ENCODE measurements at regions not wholly inside any gene's neighbourhood (a gene's known extent, or its start where the extent isn't known, plus 50 kb on each side); places are given as distances from the start of the nearest gene placed in this dataset.

DNA sequence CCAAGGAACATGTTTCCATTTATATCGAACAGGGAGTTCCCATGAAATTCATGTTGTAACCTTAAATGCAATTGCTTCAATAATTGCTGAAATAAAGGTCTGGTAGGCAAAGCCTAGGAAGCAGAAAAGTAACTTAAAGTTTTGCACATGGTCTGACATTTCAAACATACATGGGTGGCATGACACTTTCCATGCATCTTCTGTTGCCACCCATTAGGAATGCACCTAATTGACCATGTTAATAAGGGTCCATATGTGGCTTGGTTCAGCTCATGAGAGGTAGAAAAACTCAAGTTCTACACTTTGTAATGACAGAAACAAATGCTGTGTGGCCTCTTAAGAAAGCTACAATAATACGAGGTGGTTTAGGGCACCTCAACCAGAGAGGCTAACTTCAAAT, 72.0 kb upstream of the GORAB start:
- TF ChIP-seq, protein P1, sequence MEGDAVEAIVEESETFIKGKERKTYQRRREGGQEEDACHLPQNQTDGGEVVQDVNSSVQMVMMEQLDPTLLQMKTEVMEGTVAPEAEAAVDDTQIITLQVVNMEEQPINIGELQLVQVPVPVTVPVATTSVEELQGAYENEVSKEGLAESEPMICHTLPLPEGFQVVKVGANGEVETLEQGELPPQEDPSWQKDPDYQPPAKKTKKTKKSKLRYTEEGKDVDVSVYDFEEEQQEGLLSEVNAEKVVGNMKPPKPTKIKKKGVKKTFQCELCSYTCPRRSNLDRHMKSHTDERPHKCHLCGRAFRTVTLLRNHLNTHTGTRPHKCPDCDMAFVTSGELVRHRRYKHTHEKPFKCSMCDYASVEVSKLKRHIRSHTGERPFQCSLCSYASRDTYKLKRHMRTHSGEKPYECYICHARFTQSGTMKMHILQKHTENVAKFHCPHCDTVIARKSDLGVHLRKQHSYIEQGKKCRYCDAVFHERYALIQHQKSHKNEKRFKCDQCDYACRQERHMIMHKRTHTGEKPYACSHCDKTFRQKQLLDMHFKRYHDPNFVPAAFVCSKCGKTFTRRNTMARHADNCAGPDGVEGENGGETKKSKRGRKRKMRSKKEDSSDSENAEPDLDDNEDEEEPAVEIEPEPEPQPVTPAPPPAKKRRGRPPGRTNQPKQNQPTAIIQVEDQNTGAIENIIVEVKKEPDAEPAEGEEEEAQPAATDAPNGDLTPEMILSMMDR (IDR thresholded peaks at IDR 0.05): no peak
- TF ChIP-seq POLR2AphosphoS5 (IDR thresholded peaks at IDR 0.05): no peak
- no peak for TF ChIP-seq EP300 (IDR thresholded peaks at IDR 0.05)
- no peak for TF ChIP-seq POLR2A (IDR thresholded peaks at IDR 0.05)
